Retinal pigment epithelial cell (primary cell): ENCODE measurements at regions not wholly inside any gene's neighbourhood (a gene's known extent, or its start where the extent isn't known, plus 50 kb on each side); places are given as distances from the start of the nearest gene placed in this dataset.

Experiments used
- DNase-seq: peaks from one replicate; pipeline ENCODE4 v3.0.0-alpha.2; 2010; ENCODE audit warnings: low read depth
- H3K4me3 ChIP-seq: 2 replicates; pipeline ENCODE4 v1.5.1; 2011; ENCODE audit warnings: mild to moderate bottlenecking, low read length, control low read depth, moderate library complexity
- CTCF ChIP-seq: conservative IDR thresholded peaks from 2 replicates; pipeline ENCODE4 v1.5.1; 2011; ENCODE audit warnings: low read depth, low read length, control low read depth, inconsistent platforms

- no peak for TF ChIP-seq CTCF
- H3K4me3 ChIP-seq: no peak overlapping the region
- no peak for DNase-seq
These were observed 171.2 kb upstream of the S1PR3 start for GRCh38 chr9:88820055-88820454.

GRCh38 chr9:88821033-88821745, 170.1 kb upstream of the S1PR3 start:
- no peak for TF ChIP-seq CTCF
- no peak overlapping the region for H3K4me3 ChIP-seq
- DNase-seq: no peak

- DNase-seq: no peak
- H3K4me3 ChIP-seq: no peak overlapping the region
- TF ChIP-seq CTCF: no peak
These were observed 169.5 kb upstream of the S1PR3 start for GRCh38 chr9:88821746-88822106.

GRCh38 chr9:88824711-88825110, 166.6 kb upstream of the S1PR3 start:
- no peak for DNase-seq
- no peak overlapping the region for H3K4me3 ChIP-seq
- no peak for TF ChIP-seq CTCF

- H3K4me3 ChIP-seq: no peak overlapping the region
- no peak for DNase-seq
- TF ChIP-seq CTCF: no peak
These were observed 165.1 kb upstream of the S1PR3 start for GRCh38 chr9:88826181-88826580.

- TF ChIP-seq CTCF: no peak
- H3K4me3 ChIP-seq: no peak overlapping the region
- no peak for DNase-seq
These were observed 164.5 kb upstream of the S1PR3 start for GRCh38 chr9:88826771-88827181.

- TF ChIP-seq CTCF: no peak
- no peak overlapping the region for H3K4me3 ChIP-seq
- no peak for DNase-seq
These were observed 163.2 kb upstream of the S1PR3 start for GRCh38 chr9:88828018-88828417.
